ENCODE measurements at regions not wholly inside any gene's neighbourhood (a gene's known extent, or its start where the extent isn't known, plus 50 kb on each side); places are given as distances from the start of the nearest gene placed in this dataset.

- H3K27ac ChIP-seq = no peak overlapping the region
- ATAC-seq (no peak), DNase-seq (no peak), FAIRE-seq (no peak)
- no peaks in the 10 kb centered on the region for H3K27me3 ChIP-seq
- H3K36me3 ChIP-seq = no peaks in the 10 kb centered on the region
- no peak for TF ChIP-seq CTCF (IDR thresholded peaks at IDR 0.05)
- no peaks in the 10 kb centered on the region for H3K9me3 ChIP-seq
- 10 to 16% methylated on average over 1 of the region's 1 CpG for WGBS, 2 donors
- H3K4me3 ChIP-seq = no peak overlapping the region
- intact Hi-C loops (cut with DNase I) = no loop called here
- H3K4me1 ChIP-seq = no peaks in the 10 kb centered on the region
Measured at GRCh38 chr4:18878561-18878960, 857.0 kb upstream of the LCORL start.

GRCh38 chr4:18869166-18869565 is 847.6 kb upstream of the LCORL start:
- Histone ChIP-seq H3K4me3 (no peak overlapping the region), H3K36me3 (no peaks in the 10 kb centered on the region), H3K4me1 (no peaks in the 10 kb centered on the region), H3K27me3 (no peaks in the 10 kb centered on the region), H3K9me3 (no peaks in the 10 kb centered on the region), H3K27ac (no peak overlapping the region)
- intact Hi-C loops (cut with DNase I) = no loop called here
- DNase-seq (no peak), ATAC-seq (no peak), FAIRE-seq (no peak)
- no peak for TF ChIP-seq CTCF (IDR thresholded peaks at IDR 0.05)
- 21 to 38% methylated on average over 1 of the region's 1 CpG for WGBS, 2 donors

GRCh38 chr4:18860836-18861530 is 839.4 kb upstream of the LCORL start:
- FAIRE-seq (no peak), DNase-seq (no peak), ATAC-seq (no peak)
- H3K4me1 ChIP-seq = no peaks in the 10 kb centered on the region
- 57 to 79% methylated on average over 2 of the region's 2 CpGs for WGBS, 2 donors
- H3K36me3 ChIP-seq = no peaks in the 10 kb centered on the region
- H3K27ac ChIP-seq = no peak overlapping the region
- no peak overlapping the region for H3K4me3 ChIP-seq
- no peak for TF ChIP-seq CTCF (IDR thresholded peaks at IDR 0.05)
- H3K27me3 ChIP-seq = no peaks in the 10 kb centered on the region
- H3K9me3 ChIP-seq = no peaks in the 10 kb centered on the region
- intact Hi-C loops (cut with DNase I) = no loop called here

GRCh38 chr4:18859468-18859867 is 837.9 kb upstream of the LCORL start:
- no peak for FAIRE-seq
- 52 to 64% methylated on average over 2 of the region's 2 CpGs for WGBS, 2 donors
- intact Hi-C loops (cut with DNase I) = no loop called here
- Histone ChIP-seq H3K9me3 (no peaks in the 10 kb centered on the region), H3K36me3 (no peaks in the 10 kb centered on the region), H3K4me1 (no peaks in the 10 kb centered on the region), H3K27me3 (no peaks in the 10 kb centered on the region), H3K27ac (no peak overlapping the region), H3K4me3 (no peak overlapping the region)
- TF ChIP-seq CTCF (IDR thresholded peaks at IDR 0.05) = no peak
- DNase-seq = no peak
- ATAC-seq = no peak

- no peak for DNase-seq
- no peak overlapping the region for H3K27ac ChIP-seq
- no peak for FAIRE-seq
- no peak for ATAC-seq
- H3K36me3 ChIP-seq = no peaks in the 10 kb centered on the region
- no peaks in the 10 kb centered on the region for H3K9me3 ChIP-seq
- intact Hi-C loops (cut with DNase I) = no loop called here
- H3K4me3 ChIP-seq = no peak overlapping the region
- 67 to 75% methylated on average over 6 of the region's 6 CpGs for WGBS, 2 donors
- no peak for TF ChIP-seq CTCF (IDR thresholded peaks at IDR 0.05)
- H3K4me1 ChIP-seq = no peaks in the 10 kb centered on the region
- H3K27me3 ChIP-seq = no peaks in the 10 kb centered on the region
Measured at GRCh38 chr4:18858229-18858922, 836.8 kb upstream of the LCORL start.
